ENCODE measurements at regions not wholly inside any gene's neighbourhood (a gene's known extent, or its start where the extent isn't known, plus 50 kb on each side); places are given as distances from the start of the nearest gene placed in this dataset.

GRCh38 chr10:133004478-133004877 is 62.1 kb upstream of the CFAP46 start:
- TF ChIP-seq CTCF (IDR thresholded peaks at IDR 0.05) (no peak), POLR2A (IDR thresholded peaks at IDR 0.05) (no peak)

Data from body of pancreas (tissue), 4 donors.